ENCODE measurements at regions not wholly inside any gene's neighbourhood (a gene's known extent, or its start where the extent isn't known, plus 50 kb on each side); places are given as distances from the start of the nearest gene placed in this dataset.

DNA sequence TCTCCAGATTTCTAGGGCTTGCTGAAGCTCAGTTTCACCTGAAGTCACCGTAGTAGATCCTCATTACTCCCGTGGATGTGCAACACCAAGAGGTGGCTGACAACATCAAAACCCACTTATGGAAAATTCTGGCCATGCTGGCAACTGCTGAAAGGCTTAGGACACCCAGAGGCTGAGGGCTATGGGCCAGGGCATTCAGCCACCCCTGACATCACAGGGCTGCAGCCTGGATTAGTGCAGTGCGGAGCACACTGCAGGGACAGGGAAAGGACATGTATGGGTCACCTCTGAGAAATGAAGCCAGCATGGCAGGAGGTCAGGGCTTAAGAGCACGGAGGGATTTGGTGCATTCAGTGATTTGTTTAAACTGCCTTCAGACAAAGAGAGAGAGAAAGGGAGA, 300.6 kb downstream of the TDRD15 start:
- Histone ChIP-seq H3K4me1 (no peaks in the 10 kb centered on the region), H3K27ac (no peak overlapping the region), H3K4me2 (no peak overlapping the region), H3K9me3 (peaks cover 6% of the 10 kb centered on the region; the same call in 2 of the 3 replicates), H3K4me3 (no peak overlapping the region)
- FAIRE-seq (no peak), ATAC-seq (no peak), DNase-seq (ENCODE audit: low read depth in 1 of 2, low spot score in 1 of 2) (no peak)
- TF ChIP-seq NR3C1 (IDR thresholded peaks at IDR 0.05) = no peak
- TF ChIP-seq FOSB (CRISPR knock-in tag; IDR thresholded peaks at IDR 0.05) = no peak
- TF ChIP-seq TFCP2L1 (CRISPR knock-in tag; IDR thresholded peaks at IDR 0.05) = no peak
- TF ChIP-seq HOXB5 (CRISPR knock-in tag; IDR thresholded peaks at IDR 0.05) = no peak
- no peak for TF ChIP-seq HDAC2 (IDR thresholded peaks at IDR 0.05)
- 5% methylated on average over 4 of the region's 4 CpGs for WGBS (ENCODE audit: missing lambda C conversion rate)
- ChIA-PET CTCF (no interaction called here), POLR2A (no interaction called here)

DNA sequence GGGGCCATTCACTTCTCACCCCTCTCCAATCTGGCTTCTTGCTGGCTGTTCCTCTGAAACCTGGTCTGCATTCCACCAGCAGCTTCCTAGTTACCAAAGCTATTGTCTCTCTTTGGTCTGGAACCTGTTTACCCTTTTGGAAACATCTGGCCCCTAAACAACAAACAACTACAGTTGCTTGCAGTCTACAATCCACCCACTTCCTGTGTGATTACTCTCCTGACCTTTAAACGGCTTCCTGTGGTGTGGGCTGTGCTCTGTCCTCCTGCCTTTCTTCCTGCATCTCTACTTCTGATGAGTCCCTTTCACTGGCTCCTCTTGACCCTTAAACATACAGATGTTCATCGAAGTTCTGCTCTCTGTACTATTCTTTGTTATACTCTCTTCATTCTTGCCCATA, 303.8 kb downstream of the TDRD15 start:
- DNase-seq (ENCODE audit: low read depth in 1 of 2, low spot score in 1 of 2) (no peak), ATAC-seq (no peak), FAIRE-seq (no peak)
- ChIA-PET POLR2A (no interaction called here), CTCF (no interaction called here)
- Histone ChIP-seq H3K9me3 (peaks cover 6% of the 10 kb centered on the region; the same call in 1 of the 3 replicates), H3K4me1 (no peaks in the 10 kb centered on the region), H3K27ac (no peak overlapping the region), H3K4me2 (no peak overlapping the region), H3K4me3 (no peak overlapping the region)
- 0% methylated on average over 2 of the region's 2 CpGs for WGBS (ENCODE audit: missing lambda C conversion rate)
- no peak for TF ChIP-seq JUNB (IDR thresholded peaks at IDR 0.05)
- TF ChIP-seq EHMT2 (IDR thresholded peaks at IDR 0.05; ENCODE audit: low read depth) = no peak
- no peak for TF ChIP-seq KDM1A (IDR thresholded peaks at IDR 0.05; ENCODE audit: low read depth)
- no peak for TF ChIP-seq FOXS1 (CRISPR knock-in tag; IDR thresholded peaks at IDR 0.05)
- no peak for TF ChIP-seq NR3C1 (IDR thresholded peaks at IDR 0.05)
- no peak for TF ChIP-seq RAD21 (conservative IDR thresholded peaks at IDR 0.05 in 1 of 2, IDR thresholded peaks at IDR 0.05 in 1 of 2)
- no peak for TF ChIP-seq HEYL (CRISPR knock-in tag; IDR thresholded peaks at IDR 0.05)
- TF ChIP-seq, protein P1, sequence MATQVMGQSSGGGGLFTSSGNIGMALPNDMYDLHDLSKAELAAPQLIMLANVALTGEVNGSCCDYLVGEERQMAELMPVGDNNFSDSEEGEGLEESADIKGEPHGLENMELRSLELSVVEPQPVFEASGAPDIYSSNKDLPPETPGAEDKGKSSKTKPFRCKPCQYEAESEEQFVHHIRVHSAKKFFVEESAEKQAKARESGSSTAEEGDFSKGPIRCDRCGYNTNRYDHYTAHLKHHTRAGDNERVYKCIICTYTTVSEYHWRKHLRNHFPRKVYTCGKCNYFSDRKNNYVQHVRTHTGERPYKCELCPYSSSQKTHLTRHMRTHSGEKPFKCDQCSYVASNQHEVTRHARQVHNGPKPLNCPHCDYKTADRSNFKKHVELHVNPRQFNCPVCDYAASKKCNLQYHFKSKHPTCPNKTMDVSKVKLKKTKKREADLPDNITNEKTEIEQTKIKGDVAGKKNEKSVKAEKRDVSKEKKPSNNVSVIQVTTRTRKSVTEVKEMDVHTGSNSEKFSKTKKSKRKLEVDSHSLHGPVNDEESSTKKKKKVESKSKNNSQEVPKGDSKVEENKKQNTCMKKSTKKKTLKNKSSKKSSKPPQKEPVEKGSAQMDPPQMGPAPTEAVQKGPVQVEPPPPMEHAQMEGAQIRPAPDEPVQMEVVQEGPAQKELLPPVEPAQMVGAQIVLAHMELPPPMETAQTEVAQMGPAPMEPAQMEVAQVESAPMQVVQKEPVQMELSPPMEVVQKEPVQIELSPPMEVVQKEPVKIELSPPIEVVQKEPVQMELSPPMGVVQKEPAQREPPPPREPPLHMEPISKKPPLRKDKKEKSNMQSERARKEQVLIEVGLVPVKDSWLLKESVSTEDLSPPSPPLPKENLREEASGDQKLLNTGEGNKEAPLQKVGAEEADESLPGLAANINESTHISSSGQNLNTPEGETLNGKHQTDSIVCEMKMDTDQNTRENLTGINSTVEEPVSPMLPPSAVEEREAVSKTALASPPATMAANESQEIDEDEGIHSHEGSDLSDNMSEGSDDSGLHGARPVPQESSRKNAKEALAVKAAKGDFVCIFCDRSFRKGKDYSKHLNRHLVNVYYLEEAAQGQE (IDR thresholded peaks at IDR 0.05) = no peak
- TF ChIP-seq FOSL2 (IDR thresholded peaks at IDR 0.05) = no peak
- no peak for TF ChIP-seq FOSL2 (CRISPR knock-in tag; IDR thresholded peaks at IDR 0.05)
- TF ChIP-seq FOSB (CRISPR knock-in tag; IDR thresholded peaks at IDR 0.05) = no peak
- no peak for TF ChIP-seq CHD4 (IDR thresholded peaks at IDR 0.05; ENCODE audit: borderline replicate concordance)
- no peak for TF ChIP-seq JUN (IDR thresholded peaks at IDR 0.05)
- no peak for TF ChIP-seq SREBF2 (IDR thresholded peaks at IDR 0.05)
- TF ChIP-seq TP53 (CRISPR knock-in tag; IDR thresholded peaks at IDR 0.05) = no peak
- no peak for TF ChIP-seq EP300 (IDR thresholded peaks at IDR 0.05)
- no peak for TF ChIP-seq RCOR1 (IDR thresholded peaks at IDR 0.05; ENCODE audit: low read depth, low read length)
- no peak for TF ChIP-seq ESRRA (IDR thresholded peaks at IDR 0.05; ENCODE audit: borderline replicate concordance, low read length)
- no peak for TF ChIP-seq HOXA7 (CRISPR knock-in tag; IDR thresholded peaks at IDR 0.05)

DNA sequence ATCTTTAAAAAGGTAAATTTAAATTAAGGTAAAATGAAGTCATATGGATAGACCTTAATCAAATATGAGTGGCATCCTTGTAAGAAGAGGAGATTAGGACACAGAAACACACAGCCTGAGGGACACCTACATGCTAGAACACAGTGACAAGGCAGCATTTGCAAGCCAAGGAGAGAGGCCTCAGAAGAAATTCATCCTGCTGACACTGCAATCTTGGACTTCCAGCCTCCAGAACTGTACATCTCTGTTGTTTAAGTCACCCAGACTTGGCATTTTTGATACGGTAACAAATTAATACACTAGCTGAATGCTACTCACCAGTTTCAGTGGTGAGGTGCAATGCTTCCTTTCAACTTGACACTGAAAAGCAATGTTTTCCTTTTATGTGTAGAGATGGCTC, 305.0 kb downstream of the TDRD15 start:
- CTCF ChIA-PET = interaction anchor here (1.5 kb wide), 1 partner anchor 9 kb away, joined by 3 read pairs; no protein-coding TSS in a partner anchor
- ATAC-seq (no peak), DNase-seq (ENCODE audit: low read depth in 1 of 2, low spot score in 1 of 2) (no peak), FAIRE-seq (no peak)
- no peak overlapping the region for H3K4me3 ChIP-seq
- peak; percentile 42 for TF ChIP-seq MAFK (IDR thresholded peaks at IDR 0.05; ENCODE audit: partially characterized antibody)
- no peak for TF ChIP-seq POLR2A (IDR thresholded peaks at IDR 0.05; ENCODE audit: low read length)
- no peak for TF ChIP-seq RARB (CRISPR knock-in tag; IDR thresholded peaks at IDR 0.05)
- H3K4me2 ChIP-seq = no peak overlapping the region
- no peaks in the 10 kb centered on the region for H3K4me1 ChIP-seq
- POLR2A ChIA-PET = no interaction called here
- H3K27ac ChIP-seq = no peak overlapping the region
- peaks cover 6% of the 10 kb centered on the region; the same call in 1 of the 3 replicates for H3K9me3 ChIP-seq
- 75% methylated on average over 1 of the region's 1 CpG for WGBS (ENCODE audit: missing lambda C conversion rate)
